Right lobe of liver (tissue), 4 donors: ENCODE measurements at regions not wholly inside any gene's neighbourhood (a gene's known extent, or its start where the extent isn't known, plus 50 kb on each side); places are given as distances from the start of the nearest gene placed in this dataset.

Source experiments
- POLR2A ChIP-seq: fragments of 450-650 bp; IDR thresholded peaks from one replicate; pipeline ENCODE4 v1.6.1; 2017; ENCODE audit warnings: antibody characterized with exemption, mild to moderate bottlenecking
- TF ChIP-seq, protein P1 (sequence below), 4 donors: fragments of 200-600 bp in 3 of 4; fragments of 450-650 bp in 1 of 4; IDR thresholded peaks; one replicate each; pipeline versions ENCODE4 v1.5.1 to v1.8.0; 2016 to 2022; ENCODE audit warnings: antibody characterized with exemption in 4 of 4, mild to moderate bottlenecking in 2 of 4
- donor health status: DM: no; HTN: no; CAD: no.
- donor health status: DM: no; HTN: no; CAD: no.
- donor health status: DM: no; HTN: yes; CAD: no.

DNA sequence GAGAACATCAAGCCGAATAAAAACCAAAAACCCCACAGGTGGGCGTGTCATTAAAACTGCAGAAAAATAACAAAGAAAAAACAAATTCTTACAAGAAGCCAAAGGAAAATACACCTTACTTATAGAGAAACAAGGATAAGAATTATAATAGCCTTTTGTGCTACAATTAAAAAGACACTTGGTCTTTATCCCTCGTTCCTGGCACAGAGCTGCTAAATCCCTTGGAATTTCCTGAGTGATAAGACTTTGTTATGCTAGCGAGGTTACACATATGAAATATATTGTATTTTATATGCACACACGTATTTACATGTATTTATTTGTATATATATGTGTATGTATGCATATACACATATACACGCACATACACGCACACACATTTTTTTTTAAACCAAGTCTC is 325.3 kb upstream of the TFPI start:
- TF ChIP-seq, protein P1, sequence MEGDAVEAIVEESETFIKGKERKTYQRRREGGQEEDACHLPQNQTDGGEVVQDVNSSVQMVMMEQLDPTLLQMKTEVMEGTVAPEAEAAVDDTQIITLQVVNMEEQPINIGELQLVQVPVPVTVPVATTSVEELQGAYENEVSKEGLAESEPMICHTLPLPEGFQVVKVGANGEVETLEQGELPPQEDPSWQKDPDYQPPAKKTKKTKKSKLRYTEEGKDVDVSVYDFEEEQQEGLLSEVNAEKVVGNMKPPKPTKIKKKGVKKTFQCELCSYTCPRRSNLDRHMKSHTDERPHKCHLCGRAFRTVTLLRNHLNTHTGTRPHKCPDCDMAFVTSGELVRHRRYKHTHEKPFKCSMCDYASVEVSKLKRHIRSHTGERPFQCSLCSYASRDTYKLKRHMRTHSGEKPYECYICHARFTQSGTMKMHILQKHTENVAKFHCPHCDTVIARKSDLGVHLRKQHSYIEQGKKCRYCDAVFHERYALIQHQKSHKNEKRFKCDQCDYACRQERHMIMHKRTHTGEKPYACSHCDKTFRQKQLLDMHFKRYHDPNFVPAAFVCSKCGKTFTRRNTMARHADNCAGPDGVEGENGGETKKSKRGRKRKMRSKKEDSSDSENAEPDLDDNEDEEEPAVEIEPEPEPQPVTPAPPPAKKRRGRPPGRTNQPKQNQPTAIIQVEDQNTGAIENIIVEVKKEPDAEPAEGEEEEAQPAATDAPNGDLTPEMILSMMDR (IDR thresholded peaks at IDR 0.05): no peak
- no peak for TF ChIP-seq POLR2A
